ENCODE measurements at regions not wholly inside any gene's neighbourhood (a gene's known extent, or its start where the extent isn't known, plus 50 kb on each side); places are given as distances from the start of the nearest gene placed in this dataset.

- no peak for TF ChIP-seq EZH2 (IDR thresholded peaks at IDR 0.05; ENCODE audit: low read depth)
- TF ChIP-seq, protein P1, sequence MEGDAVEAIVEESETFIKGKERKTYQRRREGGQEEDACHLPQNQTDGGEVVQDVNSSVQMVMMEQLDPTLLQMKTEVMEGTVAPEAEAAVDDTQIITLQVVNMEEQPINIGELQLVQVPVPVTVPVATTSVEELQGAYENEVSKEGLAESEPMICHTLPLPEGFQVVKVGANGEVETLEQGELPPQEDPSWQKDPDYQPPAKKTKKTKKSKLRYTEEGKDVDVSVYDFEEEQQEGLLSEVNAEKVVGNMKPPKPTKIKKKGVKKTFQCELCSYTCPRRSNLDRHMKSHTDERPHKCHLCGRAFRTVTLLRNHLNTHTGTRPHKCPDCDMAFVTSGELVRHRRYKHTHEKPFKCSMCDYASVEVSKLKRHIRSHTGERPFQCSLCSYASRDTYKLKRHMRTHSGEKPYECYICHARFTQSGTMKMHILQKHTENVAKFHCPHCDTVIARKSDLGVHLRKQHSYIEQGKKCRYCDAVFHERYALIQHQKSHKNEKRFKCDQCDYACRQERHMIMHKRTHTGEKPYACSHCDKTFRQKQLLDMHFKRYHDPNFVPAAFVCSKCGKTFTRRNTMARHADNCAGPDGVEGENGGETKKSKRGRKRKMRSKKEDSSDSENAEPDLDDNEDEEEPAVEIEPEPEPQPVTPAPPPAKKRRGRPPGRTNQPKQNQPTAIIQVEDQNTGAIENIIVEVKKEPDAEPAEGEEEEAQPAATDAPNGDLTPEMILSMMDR (conservative IDR thresholded peaks at IDR 0.05): no peak
These were observed 232.1 kb upstream of the CDIN1 start for GRCh38 chr15:36347272-36347858.

Data from PC-9 (cell line).